ENCODE measurements at regions not wholly inside any gene's neighbourhood (a gene's known extent, or its start where the extent isn't known, plus 50 kb on each side); places are given as distances from the start of the nearest gene placed in this dataset.
"Not testable (repeated sequence)": the region's sequence is repeated elsewhere in the genome, so short reads cannot be mapped to it uniquely, and the experiment has no call there.

DNA sequence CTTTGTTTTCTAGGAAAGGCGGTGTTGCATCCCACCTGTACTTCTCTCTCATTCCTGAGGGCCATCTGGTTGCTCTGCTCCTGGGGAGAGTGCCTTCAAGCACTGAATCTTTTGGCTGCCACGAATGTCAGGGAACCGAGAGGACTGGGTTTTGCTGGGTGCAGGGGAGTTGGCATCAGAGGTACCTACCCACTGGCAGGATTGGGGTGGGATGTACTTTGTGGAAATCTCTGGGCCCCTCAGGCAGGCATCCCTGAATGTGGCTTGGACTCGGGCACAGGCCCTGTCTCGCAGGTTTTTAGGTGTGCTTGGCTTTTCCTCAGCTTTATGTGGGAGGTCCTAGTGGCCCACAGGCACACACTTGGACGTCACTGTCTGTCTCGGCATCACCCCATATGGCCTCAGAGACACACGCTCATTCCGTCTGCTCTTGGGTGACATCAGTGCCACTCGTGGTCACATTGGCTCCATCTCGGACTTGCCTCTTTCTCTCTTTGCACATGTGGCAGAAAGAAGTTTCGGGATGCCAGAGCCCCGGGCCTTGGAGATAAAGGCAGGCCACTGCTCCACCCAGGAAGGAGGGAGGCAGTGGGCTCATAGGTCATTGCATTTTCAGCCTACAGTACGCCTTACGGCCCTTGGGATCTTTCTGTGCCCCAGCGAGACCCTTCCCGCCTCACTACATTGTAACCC is 325.6 kb downstream of the ZNF716 start:
- no peak overlapping the region for H3K4me3 ChIP-seq (ENCODE audit: low read depth, low read length)
- POLR2A ChIA-PET: no interaction called here
- CTCF ChIA-PET: no interaction called here
- H3K27me3 ChIP-seq (ENCODE audit: control insufficient read depth, insufficient read depth, low read length): no peaks in the 10 kb centered on the region
- H3K36me3 ChIP-seq (ENCODE audit: control insufficient read depth, insufficient read depth, low read length): no peaks in the 10 kb centered on the region
- TF ChIP-seq, protein P1, sequence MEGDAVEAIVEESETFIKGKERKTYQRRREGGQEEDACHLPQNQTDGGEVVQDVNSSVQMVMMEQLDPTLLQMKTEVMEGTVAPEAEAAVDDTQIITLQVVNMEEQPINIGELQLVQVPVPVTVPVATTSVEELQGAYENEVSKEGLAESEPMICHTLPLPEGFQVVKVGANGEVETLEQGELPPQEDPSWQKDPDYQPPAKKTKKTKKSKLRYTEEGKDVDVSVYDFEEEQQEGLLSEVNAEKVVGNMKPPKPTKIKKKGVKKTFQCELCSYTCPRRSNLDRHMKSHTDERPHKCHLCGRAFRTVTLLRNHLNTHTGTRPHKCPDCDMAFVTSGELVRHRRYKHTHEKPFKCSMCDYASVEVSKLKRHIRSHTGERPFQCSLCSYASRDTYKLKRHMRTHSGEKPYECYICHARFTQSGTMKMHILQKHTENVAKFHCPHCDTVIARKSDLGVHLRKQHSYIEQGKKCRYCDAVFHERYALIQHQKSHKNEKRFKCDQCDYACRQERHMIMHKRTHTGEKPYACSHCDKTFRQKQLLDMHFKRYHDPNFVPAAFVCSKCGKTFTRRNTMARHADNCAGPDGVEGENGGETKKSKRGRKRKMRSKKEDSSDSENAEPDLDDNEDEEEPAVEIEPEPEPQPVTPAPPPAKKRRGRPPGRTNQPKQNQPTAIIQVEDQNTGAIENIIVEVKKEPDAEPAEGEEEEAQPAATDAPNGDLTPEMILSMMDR (IDR thresholded peaks at IDR 0.05; ENCODE audit: insufficient read depth, low read depth, low read length): no peak
- DNase-seq (ENCODE audit: low read depth): no peak

DNA sequence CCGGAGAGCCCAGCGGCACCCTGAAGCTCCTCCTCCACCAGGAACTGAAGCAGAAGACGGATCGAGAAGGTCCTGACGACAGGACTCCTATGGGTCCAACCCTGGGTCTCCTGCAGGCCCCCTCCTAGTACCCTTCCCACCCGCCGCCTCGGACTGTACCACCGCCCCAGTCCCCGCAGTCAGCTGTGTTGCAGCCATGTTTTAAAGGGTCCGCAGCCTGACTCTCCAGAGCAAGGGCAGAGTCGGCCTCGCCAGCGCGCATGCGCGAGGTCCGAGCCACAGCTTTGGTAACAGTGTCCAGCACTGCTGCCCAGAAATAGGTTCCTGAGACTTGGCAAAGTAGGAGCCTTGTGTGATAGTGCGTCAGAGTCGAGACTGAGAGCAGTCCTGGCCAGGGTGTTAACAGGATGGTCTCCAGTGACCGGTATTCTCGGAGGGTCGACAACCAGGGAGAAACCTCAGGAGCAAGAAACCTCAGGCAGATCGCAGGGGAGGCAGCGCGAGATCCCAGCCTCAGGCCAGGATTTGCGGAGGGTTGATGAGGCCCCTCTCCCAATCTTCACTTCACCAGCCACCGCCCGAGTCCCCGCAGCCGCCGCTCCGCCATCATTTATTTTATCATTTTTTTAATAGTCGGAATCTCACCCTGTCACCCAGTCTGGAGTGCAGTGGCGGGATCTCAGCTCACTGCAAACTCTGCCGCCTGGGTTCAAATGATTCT is 326.3 kb downstream of the ZNF716 start:
- DNase-seq (ENCODE audit: low read depth); H3K4me3 ChIP-seq (ENCODE audit: low read depth, low read length); POLR2A ChIA-PET; H3K36me3 ChIP-seq (ENCODE audit: control insufficient read depth, insufficient read depth, low read length); CTCF ChIA-PET; H3K27me3 ChIP-seq (ENCODE audit: control insufficient read depth, insufficient read depth, low read length): not testable (repeated sequence)

DNA sequence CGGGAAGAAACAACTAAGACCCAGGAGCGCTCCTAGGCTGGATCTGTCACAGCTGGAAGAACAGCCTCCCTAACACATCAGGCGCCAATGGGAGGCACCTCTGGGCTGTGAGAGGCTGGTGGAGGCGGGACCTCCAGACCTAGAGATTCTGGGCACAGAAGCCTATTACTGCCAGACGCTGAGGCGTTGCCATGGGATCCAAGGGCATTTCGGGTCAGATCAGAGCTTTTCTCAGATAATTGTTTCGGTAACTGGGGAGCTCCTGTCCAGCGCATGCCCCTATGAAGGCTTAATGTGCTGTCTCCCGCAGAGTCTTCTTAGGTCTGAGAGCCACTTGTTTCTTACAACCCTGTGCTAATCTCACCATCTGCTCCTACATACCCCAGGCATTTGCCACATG is 339.2 kb downstream of the ZNF716 start:
- CTCF ChIA-PET: no interaction called here
- H3K27me3 ChIP-seq (ENCODE audit: control insufficient read depth, insufficient read depth, low read length): no peaks in the 10 kb centered on the region
- TF ChIP-seq, protein P1 (IDR thresholded peaks at IDR 0.05; ENCODE audit: insufficient read depth, low read depth, low read length): no peak
- H3K4me3 ChIP-seq (ENCODE audit: low read depth, low read length): no peak overlapping the region
- no peaks in the 10 kb centered on the region for H3K36me3 ChIP-seq (ENCODE audit: control insufficient read depth, insufficient read depth, low read length)
- DNase-seq (ENCODE audit: low read depth): no peak
- POLR2A ChIA-PET: no interaction called here

DNA sequence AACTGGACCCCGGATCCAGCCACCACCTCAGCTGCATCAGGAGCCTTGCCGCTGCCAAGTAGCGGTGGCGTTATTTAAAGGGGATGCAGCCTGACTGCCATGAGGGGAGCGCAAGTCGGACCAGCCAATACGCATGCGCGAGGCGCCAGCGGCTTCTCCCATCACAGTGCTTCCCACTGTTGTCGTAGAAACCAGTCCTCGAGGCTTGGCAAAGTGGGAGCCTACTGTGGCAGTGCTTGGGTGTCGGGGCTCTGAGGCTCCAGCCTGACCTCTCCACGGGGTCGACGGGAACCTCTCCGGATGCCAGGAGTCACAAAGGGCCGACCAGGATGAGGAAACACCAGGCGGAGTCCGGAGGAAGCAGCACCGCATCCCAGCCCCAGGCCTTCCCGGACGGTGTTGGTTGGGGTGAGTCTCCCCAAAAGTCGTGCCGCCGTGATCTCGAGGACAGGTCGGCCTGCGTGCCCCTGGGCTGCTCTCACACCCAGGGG is 369.6 kb downstream of the ZNF716 start:
- ChIA-PET CTCF (no interaction called here), POLR2A (no interaction called here)
- Histone ChIP-seq H3K36me3 (ENCODE audit: control insufficient read depth, insufficient read depth, low read length) (no peaks in the 10 kb centered on the region), H3K4me3 (ENCODE audit: low read depth, low read length) (no peak overlapping the region), H3K27me3 (ENCODE audit: control insufficient read depth, insufficient read depth, low read length) (no peaks in the 10 kb centered on the region)
- no peak for DNase-seq (ENCODE audit: low read depth)
- TF ChIP-seq, protein P1 (IDR thresholded peaks at IDR 0.05; ENCODE audit: insufficient read depth, low read depth, low read length): no peak

DNA sequence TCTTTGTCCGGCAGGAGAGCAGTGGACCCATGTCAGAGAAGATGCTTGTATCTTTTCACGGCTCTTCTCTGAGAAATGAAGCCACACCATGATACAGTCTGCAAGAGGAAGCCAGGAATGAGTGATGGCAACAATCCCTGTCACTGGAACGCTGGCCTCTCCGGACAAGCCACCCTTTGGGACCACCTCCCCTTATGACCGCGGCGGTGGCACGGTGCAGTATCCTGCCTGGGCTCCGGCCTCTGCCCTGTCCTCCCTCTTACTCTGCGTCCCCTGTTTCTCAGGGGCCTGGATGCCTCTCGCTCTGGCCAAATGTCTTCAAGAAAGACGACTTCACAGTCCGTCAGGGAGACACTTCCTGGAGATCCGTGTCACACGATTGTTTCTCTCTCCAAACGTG is 370.5 kb downstream of the ZNF716 start:
- POLR2A ChIA-PET: no interaction called here
- no peak for DNase-seq (ENCODE audit: low read depth)
- Histone ChIP-seq H3K36me3 (ENCODE audit: control insufficient read depth, insufficient read depth, low read length) (no peaks in the 10 kb centered on the region), H3K4me3 (ENCODE audit: low read depth, low read length) (no peak overlapping the region), H3K27me3 (ENCODE audit: control insufficient read depth, insufficient read depth, low read length) (no peaks in the 10 kb centered on the region)
- TF ChIP-seq, protein P1 (IDR thresholded peaks at IDR 0.05; ENCODE audit: insufficient read depth, low read depth, low read length): no peak
- CTCF ChIA-PET: no interaction called here
